ENCODE measurements at regions not wholly inside any gene's neighbourhood (a gene's known extent, or its start where the extent isn't known, plus 50 kb on each side); places are given as distances from the start of the nearest gene placed in this dataset.
A peak's percentile ranks its signal among the peaks of the same experiment; 100 is the strongest.

GRCh38 chr7:80347173-80347572 is 164.7 kb downstream of the GNAT3 start:
- ChIA-PET POLR2A (no interaction called here), CTCF (no interaction called here)
- H3K36me3 Mint-ChIP-seq (ENCODE audit: insufficient read depth, unreplicated experiment) = no peaks in the 10 kb centered on the region
- intact Hi-C loops (cut with micrococcal nuclease; ENCODE audit: unreplicated experiment) = no loop called here
- H3K4me1 Mint-ChIP-seq (ENCODE audit: low read depth, unreplicated experiment) = peaks cover 7% of the 10 kb centered on the region
- Histone ChIP-seq H3K36me3 (ENCODE audit: control insufficient read depth, insufficient read depth, low read length) (no peaks in the 10 kb centered on the region), H3K9me3 (no peaks in the 10 kb centered on the region), H3K4me3 (ENCODE audit: low read depth, low read length) (no peak overlapping the region), H3K4me1 (no peaks in the 10 kb centered on the region), H3K27me3 (replicated peaks; ENCODE audit: control insufficient read depth, insufficient read depth, low read length) (no peaks in the 10 kb centered on the region)
- no peaks in the 10 kb centered on the region for H3K9me3 Mint-ChIP-seq (ENCODE audit: unreplicated experiment)
- no peak overlapping the region for H3K4me3 Mint-ChIP-seq (ENCODE audit: unreplicated experiment)
- no TSS peak for BruUV-seq (replicated peaks)
- peaks cover 4% of the 10 kb centered on the region for H3K27me3 Mint-ChIP-seq (ENCODE audit: insufficient read depth, unreplicated experiment)
- no peak overlapping the region for H3K27ac Mint-ChIP-seq (ENCODE audit: unreplicated experiment)
- DNase-seq = no peak
- TF ChIP-seq CTCF (IDR thresholded peaks at IDR 0.05; ENCODE audit: insufficient read depth in 1 of 2, low read depth in 1 of 2, low read length in 1 of 2, severe bottlenecking in 1 of 2, unreplicated experiment in 1 of 2) = no peak

GRCh38 chr7:80346704-80347103 is 165.2 kb downstream of the GNAT3 start:
- H3K9me3 ChIP-seq = no peaks in the 10 kb centered on the region
- TF ChIP-seq CTCF (IDR thresholded peaks at IDR 0.05; ENCODE audit: insufficient read depth in 1 of 2, low read depth in 1 of 2, low read length in 1 of 2, severe bottlenecking in 1 of 2, unreplicated experiment in 1 of 2) = no peak
- Mint-ChIP-seq H3K9me3 (ENCODE audit: unreplicated experiment) (no peaks in the 10 kb centered on the region), H3K27ac (ENCODE audit: unreplicated experiment) (no peak overlapping the region), H3K27me3 (ENCODE audit: insufficient read depth, unreplicated experiment) (peaks cover 4% of the 10 kb centered on the region), H3K4me1 (ENCODE audit: low read depth, unreplicated experiment) (peaks cover 7% of the 10 kb centered on the region), H3K36me3 (ENCODE audit: insufficient read depth, unreplicated experiment) (no peaks in the 10 kb centered on the region), H3K4me3 (ENCODE audit: unreplicated experiment) (no peak overlapping the region)
- BruUV-seq (replicated peaks) = no TSS peak
- no peak for DNase-seq
- no peaks in the 10 kb centered on the region for H3K27me3 ChIP-seq (replicated peaks; ENCODE audit: control insufficient read depth, insufficient read depth, low read length)
- no peaks in the 10 kb centered on the region for H3K36me3 ChIP-seq (ENCODE audit: control insufficient read depth, insufficient read depth, low read length)
- no peaks in the 10 kb centered on the region for H3K4me1 ChIP-seq
- intact Hi-C loops (cut with micrococcal nuclease; ENCODE audit: unreplicated experiment) = no loop called here
- CTCF ChIA-PET = no interaction called here
- POLR2A ChIA-PET = no interaction called here
- H3K4me3 ChIP-seq (ENCODE audit: low read depth, low read length) = no peak overlapping the region

GRCh38 chr7:80335511-80336231 is 176.2 kb downstream of the GNAT3 start:
- DNase-seq = peak; percentile 36 to 70
- Mint-ChIP-seq H3K36me3 (ENCODE audit: insufficient read depth, unreplicated experiment) (no peaks in the 10 kb centered on the region), H3K4me3 (ENCODE audit: unreplicated experiment) (peak overlapping the region; percentile 34), H3K4me1 (ENCODE audit: low read depth, unreplicated experiment) (no peaks in the 10 kb centered on the region), H3K27ac (ENCODE audit: unreplicated experiment) (no peak overlapping the region), H3K9me3 (ENCODE audit: unreplicated experiment) (no peaks in the 10 kb centered on the region), H3K27me3 (ENCODE audit: insufficient read depth, unreplicated experiment) (peaks cover 4% of the 10 kb centered on the region)
- no peaks in the 10 kb centered on the region; the same call in 1 of the 2 replicates for H3K9me3 ChIP-seq
- intact Hi-C loops (cut with micrococcal nuclease; ENCODE audit: unreplicated experiment) = loop anchor here (5.0 kb wide), 1 partner anchor 57 kb away; no protein-coding TSS in a partner anchor
- no peaks in the 10 kb centered on the region; the same call in 1 of the 2 replicates for H3K4me1 ChIP-seq
- no peak overlapping the region for H3K4me3 ChIP-seq (ENCODE audit: low read depth, low read length)
- ChIA-PET POLR2A (no interaction called here), CTCF (interaction anchor here (0.7 kb wide), 2 partner anchors 113 to 120 kb away, joined by 4 to 14 read pairs; no protein-coding TSS in a partner anchor)
- no peak for TF ChIP-seq CTCF (IDR thresholded peaks at IDR 0.05; ENCODE audit: insufficient read depth in 1 of 2, low read depth in 1 of 2, low read length in 1 of 2, severe bottlenecking in 1 of 2, unreplicated experiment in 1 of 2)
- no TSS peak for BruUV-seq (replicated peaks)
- no peaks in the 10 kb centered on the region for H3K36me3 ChIP-seq (ENCODE audit: control insufficient read depth, insufficient read depth, low read length)
- H3K27me3 ChIP-seq (replicated peaks; ENCODE audit: control insufficient read depth, insufficient read depth, low read length) = no peaks in the 10 kb centered on the region
